RWPE1 (cell line): ENCODE measurements at regions not wholly inside any gene's neighbourhood (a gene's known extent, or its start where the extent isn't known, plus 50 kb on each side); places are given as distances from the start of the nearest gene placed in this dataset.

Source experiments
- CTCF ChIA-PET: fragments of 350-600 bp; sonication (Branson Sonifier 250); formaldehyde crosslinking; extraction: SDS; loops from one replicate; lab custom pipeline; 2021; lab: Yijun Ruan, JAX
- POLR2A ChIA-PET: fragments of 400-600 bp; formaldehyde crosslinking; extraction: SDS; loops from one replicate; lab custom pipeline; 2020; ENCODE audit warnings: antibody characterized with exemption; ENCODE audit not compliant: low non-redundant PET; lab: Yijun Ruan, JAX
- DNase-seq: peaks from one replicate; pipeline ENCODE4 v3.0.0; 2012; ENCODE audit warnings: low spot score
- H3K27ac ChIP-seq: fragments of 450-650 bp; 2 replicates; pipeline ENCODE4 v1.5.1; 2017
- CTCF ChIP-seq: fragments of 450-650 bp; conservative IDR thresholded peaks from 2 replicates; pipeline ENCODE4 v1.5.1; 2017; ENCODE audit warnings: low read depth, mild to moderate bottlenecking

GRCh38 chr7:145276118-145276517, 440.3 kb upstream of the TPK1 start:
- no peak overlapping the region for H3K27ac ChIP-seq
- POLR2A ChIA-PET = no interaction called here
- no peak for DNase-seq
- CTCF ChIA-PET = no interaction called here
- no peak for TF ChIP-seq CTCF

- CTCF ChIA-PET = no interaction called here
- H3K27ac ChIP-seq = no peak overlapping the region
- DNase-seq = no peak
- TF ChIP-seq CTCF = no peak
- POLR2A ChIA-PET = no interaction called here
Measured at GRCh38 chr7:145269418-145270161, 433.7 kb upstream of the TPK1 start.

GRCh38 chr7:145265180-145265579, 429.3 kb upstream of the TPK1 start:
- no peak for DNase-seq
- POLR2A ChIA-PET = no interaction called here
- TF ChIP-seq CTCF = no peak
- CTCF ChIA-PET = no interaction called here
- no peak overlapping the region for H3K27ac ChIP-seq

GRCh38 chr7:145263886-145264285, 428.0 kb upstream of the TPK1 start:
- ChIA-PET POLR2A (no interaction called here), CTCF (no interaction called here)
- no peak for TF ChIP-seq CTCF
- no peak overlapping the region for H3K27ac ChIP-seq
- DNase-seq = no peak

- no peak for TF ChIP-seq CTCF
- ChIA-PET POLR2A (no interaction called here), CTCF (interaction anchor here (0.7 kb wide), 1 partner anchor 1211 kb away, joined by 3 read pairs; no protein-coding TSS in a partner anchor)
- no peak for DNase-seq
- no peak overlapping the region for H3K27ac ChIP-seq
Measured at GRCh38 chr7:145252031-145252430, 416.2 kb upstream of the TPK1 start.

GRCh38 chr7:145224775-145225174, 388.9 kb upstream of the TPK1 start:
- H3K27ac ChIP-seq = no peak overlapping the region
- ChIA-PET CTCF (no interaction called here), POLR2A (no interaction called here)
- TF ChIP-seq CTCF = no peak
- DNase-seq = no peak
